HUES6 (cell line): ENCODE measurements at regions not wholly inside any gene's neighbourhood (a gene's known extent, or its start where the extent isn't known, plus 50 kb on each side); places are given as distances from the start of the nearest gene placed in this dataset.

Experiments used
- H3K27ac ChIP-seq: 2 replicates; pipeline ENCODE4 v1.7.0; 2013; ENCODE audit warnings: low read depth, mild to moderate bottlenecking, low read length, inconsistent platforms
- H3K27me3 ChIP-seq: 2 replicates; pipeline ENCODE4 v1.6.1; 2013; ENCODE audit warnings: low read length; ENCODE audit not compliant: control insufficient read depth, insufficient read depth
- H3K36me3 ChIP-seq: 2 replicates; pipeline ENCODE4 v1.6.1; 2013; ENCODE audit warnings: low read length; ENCODE audit not compliant: control insufficient read depth, insufficient read depth
- H3K4me1 ChIP-seq: 2 replicates; pipeline ENCODE4 v1.6.1; 2013; ENCODE audit warnings: low read length; ENCODE audit not compliant: control insufficient read depth, insufficient read depth
- H3K4me3 ChIP-seq: 2 replicates; pipeline ENCODE4 v1.5.1; 2013; ENCODE audit warnings: low read depth, low read length
- H3K9ac ChIP-seq: one replicate; pipeline ENCODE4 v1.6.1; 2013; ENCODE audit warnings: mild to moderate bottlenecking, low read length
- H3K9me3 ChIP-seq: 2 replicates; pipeline ENCODE4 v1.6.1; 2013; ENCODE audit warnings: low read depth, low read length; ENCODE audit not compliant: control insufficient read depth, insufficient read depth

GRCh38 chr1:222370081-222370912 is 177.6 kb downstream of the HHIPL2 start:
- Histone ChIP-seq H3K4me3 (no peak overlapping the region), H3K27ac (no peak overlapping the region), H3K27me3 (no peaks in the 10 kb centered on the region), H3K36me3 (no peaks in the 10 kb centered on the region), H3K9ac (no peak overlapping the region), H3K9me3 (no peaks in the 10 kb centered on the region), H3K4me1 (peaks cover 10% of the 10 kb centered on the region; the same call in 1 of the 2 replicates)

- Histone ChIP-seq H3K9ac (no peak overlapping the region), H3K4me1 (peaks cover 10% of the 10 kb centered on the region; the same call in 1 of the 2 replicates), H3K9me3 (no peaks in the 10 kb centered on the region), H3K27ac (no peak overlapping the region), H3K36me3 (no peaks in the 10 kb centered on the region), H3K27me3 (no peaks in the 10 kb centered on the region), H3K4me3 (no peak overlapping the region)
Measured at GRCh38 chr1:222369148-222369547, 178.8 kb downstream of the HHIPL2 start.

DNA sequence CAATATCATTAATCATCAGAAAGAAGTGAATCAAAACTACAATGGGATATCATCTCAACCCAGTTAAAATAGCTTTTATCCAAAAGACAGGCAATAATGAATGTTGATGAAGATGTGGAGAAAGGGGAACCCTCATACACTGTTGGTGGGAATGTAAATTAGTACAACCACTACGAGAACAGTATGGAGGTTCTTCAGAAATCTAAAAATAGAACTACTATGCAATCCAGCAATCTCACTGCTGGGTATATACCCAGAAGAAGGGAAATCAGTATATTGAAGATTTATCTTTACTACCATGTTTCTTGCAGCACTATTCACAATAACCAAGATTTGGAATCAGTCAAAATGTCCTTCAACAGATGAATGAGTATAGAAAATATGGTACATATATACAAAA is 189.8 kb downstream of the HHIPL2 start:
- no peaks in the 10 kb centered on the region for H3K4me1 ChIP-seq
- H3K27ac ChIP-seq, result no peak overlapping the region
- H3K4me3 ChIP-seq, result no peak overlapping the region
- H3K27me3 ChIP-seq, result no peaks in the 10 kb centered on the region
- H3K9ac ChIP-seq, result no peak overlapping the region
- H3K36me3 ChIP-seq, result no peaks in the 10 kb centered on the region
- no peaks in the 10 kb centered on the region; the same call in 1 of the 2 replicates for H3K9me3 ChIP-seq

GRCh38 chr1:222357252-222357651 is 190.7 kb downstream of the HHIPL2 start:
- Histone ChIP-seq H3K27ac (no peak overlapping the region), H3K4me3 (no peak overlapping the region), H3K9me3 (no peaks in the 10 kb centered on the region; the same call in 1 of the 2 replicates)

DNA sequence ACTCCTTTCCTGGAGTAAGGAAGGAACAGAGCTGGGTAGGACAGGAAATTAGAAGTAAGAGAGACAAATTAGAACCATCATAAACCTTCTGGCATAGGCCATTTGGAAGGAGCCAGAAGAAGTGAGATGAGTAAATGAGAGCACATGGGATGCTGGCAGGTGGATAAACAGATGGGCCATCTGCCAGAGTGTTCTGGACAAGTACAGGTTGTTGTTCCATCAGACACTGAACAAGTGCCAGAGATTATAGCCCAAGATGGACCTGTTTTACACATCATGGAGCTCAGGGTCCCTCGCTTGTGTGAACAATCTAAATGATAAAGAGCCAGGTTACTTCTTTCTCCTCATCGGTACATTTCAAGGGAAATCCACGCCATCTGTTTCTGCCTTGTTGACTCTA is 200.3 kb downstream of the HHIPL2 start:
- no peak overlapping the region for H3K4me3 ChIP-seq
- H3K4me1 ChIP-seq, result no peaks in the 10 kb centered on the region
- H3K36me3 ChIP-seq, result no peaks in the 10 kb centered on the region
- no peaks in the 10 kb centered on the region for H3K27me3 ChIP-seq
- no peaks in the 10 kb centered on the region for H3K9me3 ChIP-seq
- no peak overlapping the region for H3K9ac ChIP-seq
- H3K27ac ChIP-seq, result no peak overlapping the region

More at GRCh38 chr1:222357252-222357651, 190.7 kb downstream of the HHIPL2 start:
- H3K27me3 ChIP-seq, result no peaks in the 10 kb centered on the region
- no peaks in the 10 kb centered on the region for H3K4me1 ChIP-seq
- no peaks in the 10 kb centered on the region for H3K36me3 ChIP-seq
- H3K9ac ChIP-seq, result no peak overlapping the region

DNA sequence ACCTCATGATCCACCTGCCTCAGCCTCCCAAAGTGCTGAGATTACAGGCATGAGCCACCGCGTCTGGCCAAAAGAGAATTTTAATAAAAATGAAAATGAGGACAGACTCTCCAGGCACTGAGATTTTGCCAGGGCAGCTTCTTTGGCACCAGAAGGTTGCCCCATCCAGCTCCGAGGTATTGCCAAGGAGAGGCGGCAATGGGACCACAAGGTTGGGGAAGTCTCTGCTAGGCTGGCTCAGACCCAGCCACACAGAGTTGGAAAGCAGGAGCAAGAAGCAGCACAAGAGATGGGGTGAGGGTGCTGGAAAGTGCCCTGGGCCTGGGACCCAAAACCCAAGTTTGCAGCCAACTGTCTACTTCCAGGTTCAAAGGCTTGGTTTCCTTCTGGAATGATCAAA is 200.9 kb downstream of the HHIPL2 start:
- H3K9ac ChIP-seq, result no peak overlapping the region
- no peaks in the 10 kb centered on the region for H3K4me1 ChIP-seq
- H3K27me3 ChIP-seq, result no peaks in the 10 kb centered on the region
- H3K4me3 ChIP-seq, result no peak overlapping the region
- H3K36me3 ChIP-seq, result no peaks in the 10 kb centered on the region
- no peaks in the 10 kb centered on the region for H3K9me3 ChIP-seq
- no peak overlapping the region for H3K27ac ChIP-seq

GRCh38 chr1:222339376-222339947 is 208.4 kb downstream of the HHIPL2 start:
- Histone ChIP-seq H3K4me3 (no peak overlapping the region), H3K9me3 (peaks cover 6% of the 10 kb centered on the region; the same call in 1 of the 2 replicates), H3K27me3 (no peaks in the 10 kb centered on the region), H3K9ac (no peak overlapping the region), H3K4me1 (no peaks in the 10 kb centered on the region), H3K27ac (no peak overlapping the region), H3K36me3 (no peaks in the 10 kb centered on the region)

- Histone ChIP-seq H3K4me3 (no peak overlapping the region), H3K9me3 (peaks cover 10% of the 10 kb centered on the region; the same call in 1 of the 2 replicates), H3K9ac (no peak overlapping the region)
Measured at GRCh38 chr1:222335586-222335985, 212.3 kb downstream of the HHIPL2 start.

GRCh38 chr1:222334026-222334680 is 213.8 kb downstream of the HHIPL2 start:
- no peak overlapping the region for H3K4me3 ChIP-seq
- no peaks in the 10 kb centered on the region for H3K27me3 ChIP-seq
- H3K9me3 ChIP-seq, result peaks cover 10% of the 10 kb centered on the region; the same call in 1 of the 2 replicates
- H3K4me1 ChIP-seq, result no peaks in the 10 kb centered on the region
- no peaks in the 10 kb centered on the region for H3K36me3 ChIP-seq
- no peak overlapping the region for H3K27ac ChIP-seq
- no peak overlapping the region for H3K9ac ChIP-seq

More at GRCh38 chr1:222335586-222335985, 212.3 kb downstream of the HHIPL2 start:
- Histone ChIP-seq H3K27ac (no peak overlapping the region), H3K27me3 (no peaks in the 10 kb centered on the region), H3K36me3 (no peaks in the 10 kb centered on the region), H3K4me1 (no peaks in the 10 kb centered on the region)

DNA sequence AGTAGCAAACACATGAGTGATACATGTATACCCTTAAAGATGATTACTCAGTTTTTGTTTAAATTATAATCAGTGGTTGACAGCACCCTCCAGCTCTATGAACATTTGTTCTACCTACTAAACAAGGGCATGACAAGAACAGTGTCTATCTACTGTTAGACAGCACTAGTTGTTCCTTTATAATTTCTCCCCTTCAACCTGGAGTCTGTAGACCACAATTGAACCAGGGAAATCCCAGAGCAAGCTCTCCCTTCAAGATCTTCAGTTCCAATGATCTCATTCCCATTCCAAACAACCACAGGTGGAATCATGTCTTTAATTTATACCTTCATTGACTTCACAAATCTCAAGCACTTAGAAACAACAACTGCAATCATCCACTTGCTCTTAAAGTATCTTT is 216.1 kb downstream of the HHIPL2 start:
- Histone ChIP-seq H3K27ac (no peak overlapping the region), H3K36me3 (no peaks in the 10 kb centered on the region), H3K27me3 (no peaks in the 10 kb centered on the region), H3K9ac (no peak overlapping the region), H3K4me1 (no peaks in the 10 kb centered on the region), H3K9me3 (peaks cover 10% of the 10 kb centered on the region; the same call in 1 of the 2 replicates), H3K4me3 (no peak overlapping the region)

DNA sequence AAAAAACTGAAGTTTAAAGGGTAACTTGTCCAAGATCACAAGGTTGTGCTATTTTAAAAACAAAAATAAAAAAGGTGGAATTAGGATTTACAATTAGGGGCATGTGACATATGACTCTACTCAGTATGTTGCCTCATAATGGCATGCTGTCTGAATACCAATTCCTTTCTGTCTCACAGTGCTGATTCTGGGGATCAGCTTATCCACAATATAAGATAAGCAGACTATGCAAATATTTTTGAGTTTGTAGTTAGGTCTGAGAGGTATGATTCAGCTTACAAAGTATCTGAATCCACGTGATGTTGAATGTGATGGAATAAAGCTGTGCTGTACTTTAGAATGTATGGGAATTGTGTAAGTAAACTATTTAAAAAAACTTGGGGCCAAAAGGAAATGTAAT is 216.6 kb downstream of the HHIPL2 start:
- no peak overlapping the region for H3K4me3 ChIP-seq
- H3K9ac ChIP-seq, result no peak overlapping the region
- H3K36me3 ChIP-seq, result no peaks in the 10 kb centered on the region
- no peak overlapping the region for H3K27ac ChIP-seq
- H3K9me3 ChIP-seq, result peaks cover 10% of the 10 kb centered on the region; the same call in 1 of the 2 replicates
- H3K27me3 ChIP-seq, result no peaks in the 10 kb centered on the region
- no peaks in the 10 kb centered on the region for H3K4me1 ChIP-seq
